H1 (cell line): ENCODE measurements at regions not wholly inside any gene's neighbourhood (a gene's known extent, or its start where the extent isn't known, plus 50 kb on each side); places are given as distances from the start of the nearest gene placed in this dataset.
A peak's percentile ranks its signal among the peaks of the same experiment; 100 is the strongest.

Experiments
- CTCF ChIA-PET: fragments of 300-600 bp; sonication (Branson Sonifier 250); formaldehyde crosslinking; loops from one replicate; lab custom pipeline; 2021; ENCODE audit not compliant: partially characterized antibody; lab: Charles Lee
- POLR2A ChIA-PET: fragments of 300-600 bp; sonication (Branson Sonifier 250); formaldehyde crosslinking; loops from one replicate; lab custom pipeline; 2021; ENCODE audit warnings: inconsistent platforms; ENCODE audit not compliant: partially characterized antibody; lab: Charles Lee
- DNase-seq, 2 experiments: peaks; one replicate each; pipeline versions ENCODE4 v3.0.0 to v3.0.0-alpha.2; 2010 to 2022; ENCODE audit warnings: low spot score in 2 of 2, low read depth in 1 of 2, mixed read lengths in 1 of 2
- FAIRE-seq: peaks from 2 replicates; lab custom pipeline; 2011; peaks lifted over from hg19 to GRCh38; lab: Jason Lieb, UNC
- H2AFZ ChIP-seq: 2 replicates; pipeline ENCODE4 v1.8.1; 2012; ENCODE audit warnings: low read length, inconsistent platforms
- H2AK5ac ChIP-seq: 2 replicates; pipeline ENCODE4 v1.6.1; 2013; ENCODE audit warnings: low read depth, low read length
- H2BK120ac ChIP-seq: replicated peaks from 2 replicates; pipeline ENCODE3; 2013; ENCODE audit warnings: low read depth, low read length, inconsistent platforms
- H2BK12ac ChIP-seq: 2 replicates; pipeline ENCODE4 v1.6.1; 2013; ENCODE audit warnings: low read depth, low read length
- H2BK15ac ChIP-seq: 2 replicates; pipeline ENCODE4 v1.6.1; 2013; ENCODE audit warnings: low read length
- H2BK20ac ChIP-seq: 2 replicates; pipeline ENCODE4 v1.6.1; 2013; ENCODE audit warnings: low read length
- H2BK5ac ChIP-seq: 2 replicates; pipeline ENCODE4 v1.6.1; 2013; ENCODE audit warnings: low read depth, low read length
- H3K14ac ChIP-seq: 2 replicates; pipeline ENCODE4 v1.6.1; 2013; ENCODE audit warnings: inconsistent platforms; ENCODE audit not compliant: insufficient read length
- H3K18ac ChIP-seq: 2 replicates; pipeline ENCODE4 v1.6.1; 2013; ENCODE audit warnings: low read length; ENCODE audit errors: extremely low read depth
- H3K23ac ChIP-seq: 2 replicates; pipeline ENCODE4 v1.6.1; 2013; ENCODE audit warnings: inconsistent platforms; ENCODE audit not compliant: insufficient read length
- H3K23me2 ChIP-seq: 2 replicates; pipeline ENCODE4 v1.6.1; 2013; ENCODE audit warnings: low read depth, low read length
- H3K27ac ChIP-seq: 2 replicates; pipeline ENCODE4 v1.6.1; 2011; ENCODE audit warnings: low read depth, low read length, inconsistent platforms
- H3K27me3 ChIP-seq, 4 experiments: replicated peaks in 1 of 4; 1 replicate in 1 of 4; 2 replicates in 3 of 4; pipeline versions ENCODE4 v1.6.1 to v1.8.1; 2011 to 2013; ENCODE audit warnings: low read length in 3 of 4, mild to moderate bottlenecking in 3 of 4, inconsistent platforms in 2 of 4, mixed read lengths in 2 of 4, moderate library complexity in 1 of 4; ENCODE audit not compliant: control insufficient read depth in 3 of 4, insufficient read depth in 3 of 4; ENCODE audit errors: extremely low read depth in 1 of 4
- H3K36me3 ChIP-seq, 4 experiments: 2 replicates each; pipeline versions ENCODE4 v1.6.1 to v1.8.1; 2011 to 2013; ENCODE audit warnings: mild to moderate bottlenecking in 4 of 4, low read length in 3 of 4, moderate library complexity in 2 of 4, control low read depth in 1 of 4, inconsistent platforms in 1 of 4; ENCODE audit not compliant: insufficient read depth in 4 of 4, control insufficient read depth in 2 of 4
- H3K4ac ChIP-seq: replicated peaks from 2 replicates; pipeline ENCODE3; 2013; ENCODE audit warnings: low read length, low read depth, mixed read lengths, inconsistent platforms; ENCODE audit not compliant: insufficient read length
- H3K4me1 ChIP-seq, 4 experiments: replicated peaks in 1 of 4; 1 replicate in 1 of 4; 2 replicates in 3 of 4; pipeline versions ENCODE4 v1.6.1 to v1.8.1; 2011 to 2013; ENCODE audit warnings: low read length in 3 of 4, inconsistent platforms in 2 of 4, mixed read lengths in 1 of 4; ENCODE audit not compliant: insufficient read depth in 4 of 4, control insufficient read depth in 3 of 4
- H3K4me2 ChIP-seq, 2 experiments: 2 replicates each; pipeline versions ENCODE4 v1.6.1 to v1.8.1; 2011 to 2013; ENCODE audit warnings: low read depth in 2 of 2, low read length in 2 of 2, control low read depth in 1 of 2, inconsistent platforms in 1 of 2, mild to moderate bottlenecking in 1 of 2; ENCODE audit not compliant: insufficient read depth in 1 of 2
- H3K4me3 ChIP-seq, 4 experiments: fragments of 200-600, 300-600 bp in 1 of 4; sonication (generic), shearing (Covaris generic), sonication (Bioruptor Twin) in 1 of 4; 2 replicates each; pipeline versions ENCODE4 v1.5.1 to v1.8.1; 2011 to 2016; ENCODE audit warnings: low read length in 4 of 4, low read depth in 3 of 4, control low read depth in 2 of 4, inconsistent platforms in 2 of 4, mild to moderate bottlenecking in 2 of 4, mixed read lengths in 1 of 4, moderate library complexity in 1 of 4; ENCODE audit not compliant: insufficient read depth in 2 of 4; ENCODE audit errors: extremely low read depth in 1 of 4
- H3K56ac ChIP-seq: replicated peaks from 2 replicates; pipeline ENCODE3; 2013; ENCODE audit warnings: low read depth, mild to moderate bottlenecking, mixed read lengths, low read length, inconsistent platforms; ENCODE audit not compliant: insufficient read length
- H3K79me1 ChIP-seq: 2 replicates; pipeline ENCODE4 v1.6.1; 2013; ENCODE audit warnings: low read depth, low read length, control low read depth
- H3K79me2 ChIP-seq, 2 experiments: 2 replicates each; pipeline versions ENCODE4 v1.6.1 to v1.8.1; 2012 to 2013; ENCODE audit warnings: low read length in 2 of 2, mild to moderate bottlenecking in 2 of 2, inconsistent platforms in 1 of 2; ENCODE audit not compliant: insufficient read depth in 2 of 2, control insufficient read depth in 1 of 2
- H3K9ac ChIP-seq, 4 experiments: replicated peaks in 1 of 4; 1 replicate in 1 of 4; 2 replicates in 3 of 4; pipeline versions ENCODE4 v1.6.1 to v1.8.1; 2011 to 2013; ENCODE audit warnings: low read depth in 3 of 4, low read length in 3 of 4, control low read depth in 2 of 4, mild to moderate bottlenecking in 2 of 4, moderate library complexity in 2 of 4, inconsistent platforms in 1 of 4; ENCODE audit errors: extremely low read depth in 1 of 4
- H3K9me3 ChIP-seq, 2 experiments: 2 replicates each; pipeline versions ENCODE4 v1.6.1 to v1.8.1; 2012 to 2013; ENCODE audit warnings: mild to moderate bottlenecking in 2 of 2, moderate library complexity in 2 of 2, control low read depth in 1 of 2, inconsistent platforms in 1 of 2, low read depth in 1 of 2, low read length in 1 of 2, mixed read lengths in 1 of 2; ENCODE audit not compliant: insufficient read depth in 2 of 2
- H4K20me1 ChIP-seq, 2 experiments: replicated peaks in 1 of 2; 2 replicates each; pipeline versions ENCODE3 to v1.8.1; 2011 to 2013; ENCODE audit warnings: inconsistent platforms in 2 of 2, low read length in 2 of 2, mild to moderate bottlenecking in 1 of 2; ENCODE audit not compliant: insufficient read depth in 2 of 2, control insufficient read depth in 1 of 2
- H4K5ac ChIP-seq: 2 replicates; pipeline ENCODE4 v1.6.1; 2013; ENCODE audit warnings: low read length, low read depth, mixed read lengths, inconsistent platforms; ENCODE audit not compliant: insufficient read length
- H4K8ac ChIP-seq: 2 replicates; pipeline ENCODE4 v1.8.0; 2013; ENCODE audit warnings: mild to moderate bottlenecking, moderate library complexity, low read length, inconsistent platforms; ENCODE audit not compliant: insufficient read depth; ENCODE audit errors: extremely low read depth
- H4K91ac ChIP-seq: replicated peaks from 2 replicates; pipeline ENCODE3; 2013; ENCODE audit warnings: low read length, mixed read lengths, inconsistent platforms; ENCODE audit not compliant: insufficient read length
- ATF2 ChIP-seq: IDR thresholded peaks from 2 replicates; pipeline ENCODE4 v1.6.1; 2012; ENCODE audit warnings: low read length, inconsistent platforms
- CREB1 ChIP-seq: IDR thresholded peaks from 2 replicates; pipeline ENCODE4 v1.6.1; 2012; ENCODE audit warnings: inconsistent platforms
- FOSL1 ChIP-seq: IDR thresholded peaks from 2 replicates; pipeline ENCODE4 v1.6.1; 2011; ENCODE audit warnings: mild to moderate bottlenecking, low read depth, low read length, moderate library complexity; ENCODE audit not compliant: insufficient read depth
- GTF2F1 ChIP-seq: IDR thresholded peaks from 2 replicates; pipeline ENCODE4 v1.6.1; 2012; ENCODE audit warnings: low read depth, low read length, improper control_type of control experiment, borderline replicate concordance
- JUND ChIP-seq: IDR thresholded peaks from 2 replicates; pipeline ENCODE4 v1.6.1; 2011; ENCODE audit warnings: mild to moderate bottlenecking, improper control_type of control experiment, low read length
- KDM1A ChIP-seq: fragments of 200-600, 300-600 bp; sonication (generic); IDR thresholded peaks from 2 replicates; pipeline ENCODE4 v1.7.1; 2016; ENCODE audit warnings: mild to moderate bottlenecking, low read length, borderline replicate concordance
- POLR2AphosphoS5 ChIP-seq: IDR thresholded peaks from 2 replicates; pipeline ENCODE4 v1.6.1; 2011; ENCODE audit warnings: low read depth, low read length
- RBBP5 ChIP-seq: IDR thresholded peaks from 2 replicates; pipeline ENCODE4 v1.7.1; 2012; ENCODE audit warnings: low read depth, mild to moderate bottlenecking, inconsistent platforms, low read length, moderate library complexity, borderline replicate concordance
- SIN3A ChIP-seq, 2 experiments: IDR thresholded peaks in 1 of 2; conservative IDR thresholded peaks in 1 of 2; 2 replicates each; pipeline ENCODE4 v1.6.1; 2011 to 2012; ENCODE audit warnings: low read length in 2 of 2, improper control_type of control experiment in 1 of 2, low read depth in 1 of 2, mild to moderate bottlenecking in 1 of 2
- WGBS, 2 experiments: shearing (Covaris generic) in 1 of 2; methylation state at CpG; one replicate each; pipeline versions ENCODE4 v1.1.6 to v1.1.7; 2013 to 2015; ENCODE audit warnings: low lambda C conversion rate in 2 of 2, mixed read lengths in 2 of 2, inconsistent platforms in 1 of 2, low coverage in 1 of 2, missing lambda C conversion rate in 1 of 2; ENCODE audit not compliant: insufficient replicate concordance in 2 of 2, insufficient coverage in 1 of 2, insufficient read length in 1 of 2; ENCODE audit errors: extremely low coverage in 1 of 2, missing lambda C conversion rate in 1 of 2; 5-methylcytosine and 5-hydroxymethylcytosine counted together

GRCh38 chrX:69024931-69025330, 140.3 kb downstream of the PJA1 start:
- Histone ChIP-seq H3K27me3 (no peaks in the 10 kb centered on the region), H4K8ac (no peak overlapping the region), H3K56ac (no peak overlapping the region), H4K5ac (no peak overlapping the region), H2BK20ac (no peak overlapping the region), H2BK15ac (no peak overlapping the region), H4K91ac (no peak overlapping the region), H3K23me2 (no peaks in the 10 kb centered on the region), H3K9ac (no peak overlapping the region), H2BK120ac (no peak overlapping the region), H3K79me2 (no peaks in the 10 kb centered on the region), H3K4ac (no peak overlapping the region), H3K23ac (no peak overlapping the region), H2BK12ac (no peak overlapping the region), H3K18ac (peak overlapping the region; percentile 78), H3K4me3 (no peak overlapping the region), H4K20me1 (no peaks in the 10 kb centered on the region), H2AK5ac (no peak overlapping the region), H3K27ac (no peak overlapping the region), H2AFZ (no peak overlapping the region), H3K36me3 (no peaks in the 10 kb centered on the region), H2BK5ac (no peak overlapping the region), H3K14ac (no peak overlapping the region), H3K79me1 (no peaks in the 10 kb centered on the region), H3K9me3 (no peaks in the 10 kb centered on the region)
- DNase-seq (no peak), FAIRE-seq (no peak)
- 79% methylated on average over 3 of the region's 4 CpGs; no CpG with 5 or more reads in 1 of the 2 experiments for WGBS, 2 experiments
- POLR2A ChIA-PET = no interaction called here
- CTCF ChIA-PET = interaction anchor here (0.8 kb wide), 1 partner anchor 121 kb away, joined by 3 read pairs; no protein-coding TSS in a partner anchor
- TF ChIP-seq FOSL1 (no peak), SIN3A (conservative IDR thresholded peaks at IDR 0.05 in 1 of 2, IDR thresholded peaks at IDR 0.05 in 1 of 2; ENCODE audit: low read depth in 1 of 2, low read length in 2 of 2) (no peak), GTF2F1 (no peak), JUND (no peak), KDM1A (no peak), CREB1 (no peak), POLR2AphosphoS5 (no peak), ATF2 (no peak), RBBP5 (no peak)
- TF ChIP-seq, all 59 proteins: peak for 0
- peaks cover 0 to 11% (median 3%) of the 10 kb centered on the region in 4 experiments; a peak in 5 of 7 replicates for H3K4me1 ChIP-seq
- H3K4me2 ChIP-seq = no peak overlapping the region
